A549 (cell line): ENCODE measurements at regions not wholly inside any gene's neighbourhood (a gene's known extent, or its start where the extent isn't known, plus 50 kb on each side); places are given as distances from the start of the nearest gene placed in this dataset.

Experiments
- CEBPB ChIP-seq, 2 experiments: fragments of >200 bp in 1 of 2; sonication (Bioruptor Twin) in 1 of 2; formaldehyde crosslinking in 1 of 2; IDR thresholded peaks; 2 replicates each; pipeline ENCODE4 v1.6.1; 2012 to 2016
- CTCF ChIP-seq: fragments of >200 bp; sonication (Bioruptor Twin); formaldehyde crosslinking; IDR thresholded peaks from 3 replicates; pipeline ENCODE4 v1.5.1; 2016
- E2F6 ChIP-seq: IDR thresholded peaks from 2 replicates; pipeline ENCODE4 v1.6.1; 2012; ENCODE audit warnings: low read depth, borderline replicate concordance
- EP300 ChIP-seq, 2 experiments: fragments of >200 bp; sonication (Bioruptor Twin); formaldehyde crosslinking; IDR thresholded peaks; 2 replicates in 1 of 2; 3 replicates in 1 of 2; pipeline ENCODE4 v1.6.1; 2016 to 2017
- FOSL2 ChIP-seq, 2 experiments: fragments of 450-650 bp in 1 of 2; fragments of >200 bp in 1 of 2; sonication (Bioruptor Twin) in 1 of 2; formaldehyde crosslinking; IDR thresholded peaks; 2 replicates each; pipeline versions ENCODE4 v1.5.0 to v1.6.1; 2016 to 2020; ENCODE audit warnings: mild to moderate bottlenecking in 1 of 2, moderate library complexity in 1 of 2
- REST ChIP-seq: fragments of 200-600 bp; sonication (generic); IDR thresholded peaks from 2 replicates; pipeline ENCODE4 v1.6.1; 2016; ENCODE audit warnings: antibody characterized with exemption, mild to moderate bottlenecking, moderate library complexity
- USF2 ChIP-seq: fragments of 450-650 bp; IDR thresholded peaks from 2 replicates; pipeline ENCODE4 v1.6.1; 2014; ENCODE audit warnings: antibody characterized with exemption

GRCh38 chr13:72622546-72622945 lies 104.9 kb downstream of the MZT1 start:
- TF ChIP-seq REST (no peak), CEBPB (IDR thresholded peaks at IDR 0.05) (no peak), USF2 (no peak), E2F6 (no peak), EP300 (IDR thresholded peaks at IDR 0.05) (no peak), CTCF (no peak), FOSL2 (IDR thresholded peaks at IDR 0.05) (no peak), FOSL2 (CRISPR knock-in tag; IDR thresholded peaks at IDR 0.05) (no peak)
